ENCODE measurements at regions not wholly inside any gene's neighbourhood (a gene's known extent, or its start where the extent isn't known, plus 50 kb on each side); places are given as distances from the start of the nearest gene placed in this dataset.

DNA sequence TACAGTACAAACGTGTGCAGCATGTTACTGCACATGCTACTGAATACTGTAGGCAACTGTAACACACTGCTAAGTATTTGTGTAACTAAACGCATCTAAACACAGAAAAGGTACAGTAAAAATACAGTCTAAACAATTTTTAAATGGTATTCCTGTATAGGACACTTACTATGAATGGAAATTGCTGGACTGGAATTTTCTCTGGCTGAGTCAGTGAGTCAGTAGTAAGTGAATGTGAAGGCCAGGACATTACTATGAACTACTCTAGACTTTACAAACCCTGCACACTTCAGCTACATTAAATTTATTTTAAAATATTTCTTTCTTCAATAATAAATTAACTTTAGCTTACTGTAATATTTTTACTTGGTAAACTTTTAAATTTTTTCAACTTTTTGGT lies 225.0 kb upstream of the TENT5A start:
- TF ChIP-seq, protein P1, sequence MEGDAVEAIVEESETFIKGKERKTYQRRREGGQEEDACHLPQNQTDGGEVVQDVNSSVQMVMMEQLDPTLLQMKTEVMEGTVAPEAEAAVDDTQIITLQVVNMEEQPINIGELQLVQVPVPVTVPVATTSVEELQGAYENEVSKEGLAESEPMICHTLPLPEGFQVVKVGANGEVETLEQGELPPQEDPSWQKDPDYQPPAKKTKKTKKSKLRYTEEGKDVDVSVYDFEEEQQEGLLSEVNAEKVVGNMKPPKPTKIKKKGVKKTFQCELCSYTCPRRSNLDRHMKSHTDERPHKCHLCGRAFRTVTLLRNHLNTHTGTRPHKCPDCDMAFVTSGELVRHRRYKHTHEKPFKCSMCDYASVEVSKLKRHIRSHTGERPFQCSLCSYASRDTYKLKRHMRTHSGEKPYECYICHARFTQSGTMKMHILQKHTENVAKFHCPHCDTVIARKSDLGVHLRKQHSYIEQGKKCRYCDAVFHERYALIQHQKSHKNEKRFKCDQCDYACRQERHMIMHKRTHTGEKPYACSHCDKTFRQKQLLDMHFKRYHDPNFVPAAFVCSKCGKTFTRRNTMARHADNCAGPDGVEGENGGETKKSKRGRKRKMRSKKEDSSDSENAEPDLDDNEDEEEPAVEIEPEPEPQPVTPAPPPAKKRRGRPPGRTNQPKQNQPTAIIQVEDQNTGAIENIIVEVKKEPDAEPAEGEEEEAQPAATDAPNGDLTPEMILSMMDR (IDR thresholded peaks at IDR 0.05; ENCODE audit: insufficient read depth, low read depth, low read length), result no peak
- DNase-seq (ENCODE audit: low read depth), result no peak
- no peak overlapping the region for H3K4me3 ChIP-seq (ENCODE audit: low read depth, low read length)
- H3K27me3 ChIP-seq (ENCODE audit: control insufficient read depth, insufficient read depth, low read length), result no peaks in the 10 kb centered on the region
- ChIA-PET POLR2A (no interaction called here), CTCF (interaction anchor here (0.8 kb wide), 1 partner anchor 9 kb away, joined by 3 read pairs; no protein-coding TSS in a partner anchor)
- H3K36me3 ChIP-seq (ENCODE audit: control insufficient read depth, insufficient read depth, low read length), result no peaks in the 10 kb centered on the region

DNA sequence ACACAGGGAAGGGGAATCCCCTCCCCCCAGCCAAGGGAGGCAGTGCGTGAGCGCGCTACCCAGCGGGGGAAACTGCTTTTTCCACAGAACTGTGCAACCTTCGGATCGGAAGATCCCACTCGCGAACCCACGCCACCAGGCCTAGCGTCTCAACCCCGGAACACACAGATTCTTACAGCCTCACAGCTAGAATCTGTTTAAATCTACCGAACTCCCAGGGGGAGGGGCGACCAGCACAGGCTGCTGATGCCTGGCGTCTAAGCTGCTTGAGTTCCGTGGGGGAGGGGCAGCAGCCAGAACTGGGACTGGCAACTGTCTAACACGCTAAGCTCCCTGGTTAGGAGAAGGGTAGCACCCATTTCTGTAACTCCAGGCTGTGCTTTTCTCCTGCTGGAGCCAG lies 217.3 kb upstream of the TENT5A start:
- DNase-seq (ENCODE audit: low read depth), result no peak
- Histone ChIP-seq H3K4me3 (ENCODE audit: low read depth, low read length) (no peak overlapping the region), H3K36me3 (ENCODE audit: control insufficient read depth, insufficient read depth, low read length) (no peaks in the 10 kb centered on the region), H3K27me3 (ENCODE audit: control insufficient read depth, insufficient read depth, low read length) (no peaks in the 10 kb centered on the region)
- TF ChIP-seq, protein P1 (IDR thresholded peaks at IDR 0.05; ENCODE audit: insufficient read depth, low read depth, low read length), result no peak
- ChIA-PET POLR2A (no interaction called here), CTCF (no interaction called here)

DNA sequence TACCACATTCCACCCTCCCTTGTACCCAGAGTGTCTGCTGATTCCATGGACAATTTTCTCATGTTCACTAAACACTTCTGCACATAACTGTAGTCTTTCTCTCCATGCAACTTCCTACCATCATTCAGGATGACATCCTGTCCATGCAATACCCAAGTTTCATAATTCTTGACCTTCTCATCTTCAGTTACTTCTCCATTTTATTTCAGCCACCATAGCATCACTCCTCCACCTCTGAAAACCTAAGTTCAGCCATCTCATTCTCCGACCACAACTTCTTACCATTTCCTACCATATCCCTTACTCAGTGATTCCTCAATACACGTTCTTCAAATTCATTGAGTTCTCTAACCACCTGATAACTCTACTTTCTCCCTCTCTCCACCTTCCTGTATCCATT lies 216.5 kb upstream of the TENT5A start:
- Histone ChIP-seq H3K36me3 (ENCODE audit: control insufficient read depth, insufficient read depth, low read length) (no peaks in the 10 kb centered on the region), H3K4me3 (ENCODE audit: low read depth, low read length) (no peak overlapping the region), H3K27me3 (ENCODE audit: control insufficient read depth, insufficient read depth, low read length) (no peaks in the 10 kb centered on the region)
- ChIA-PET CTCF (no interaction called here), POLR2A (no interaction called here)
- TF ChIP-seq, protein P1 (IDR thresholded peaks at IDR 0.05; ENCODE audit: insufficient read depth, low read depth, low read length), result no peak
- no peak for DNase-seq (ENCODE audit: low read depth)

- Histone ChIP-seq H3K4me3 (ENCODE audit: low read depth, low read length) (no peak overlapping the region), H3K36me3 (ENCODE audit: control insufficient read depth, insufficient read depth, low read length) (no peaks in the 10 kb centered on the region), H3K27me3 (ENCODE audit: control insufficient read depth, insufficient read depth, low read length) (no peaks in the 10 kb centered on the region)
- POLR2A ChIA-PET, result no interaction called here
- CTCF ChIA-PET, result no interaction called here
- TF ChIP-seq, protein P1 (IDR thresholded peaks at IDR 0.05; ENCODE audit: insufficient read depth, low read depth, low read length), result no peak
- no peak for DNase-seq (ENCODE audit: low read depth)
Measured at GRCh38 chr6:81966968-81967367, 214.5 kb upstream of the TENT5A start.

GRCh38 chr6:81962198-81962597 lies 209.7 kb upstream of the TENT5A start:
- POLR2A ChIA-PET, result no interaction called here
- Histone ChIP-seq H3K36me3 (ENCODE audit: control insufficient read depth, insufficient read depth, low read length) (no peaks in the 10 kb centered on the region), H3K4me3 (ENCODE audit: low read depth, low read length) (no peak overlapping the region), H3K27me3 (ENCODE audit: control insufficient read depth, insufficient read depth, low read length) (no peaks in the 10 kb centered on the region)
- TF ChIP-seq, protein P1 (IDR thresholded peaks at IDR 0.05; ENCODE audit: insufficient read depth, low read depth, low read length), result no peak
- CTCF ChIA-PET, result no interaction called here
- no peak for DNase-seq (ENCODE audit: low read depth)
